ENCODE measurements at regions not wholly inside any gene's neighbourhood (a gene's known extent, or its start where the extent isn't known, plus 50 kb on each side); places are given as distances from the start of the nearest gene placed in this dataset.

GRCh38 chr1:184329245-184329953 lies 57.4 kb upstream of the C1orf21 start:
- no peak overlapping the region for H3K4me3 ChIP-seq
- H3K27ac ChIP-seq: no peak overlapping the region
- 70% methylated on average over 7 of the region's 7 CpGs for WGBS (ENCODE audit: insufficient coverage, low coverage, low lambda C conversion rate, missing lambda C conversion rate)
- no peaks in the 10 kb centered on the region for H3K4me1 ChIP-seq
- no peak for ATAC-seq
- DNase-seq: no peak
- intact Hi-C loops (cut with DNase I): no loop called here
- H3K36me3 ChIP-seq: no peaks in the 10 kb centered on the region
- H3K9me3 ChIP-seq: no peaks in the 10 kb centered on the region
- TF ChIP-seq, protein P1, sequence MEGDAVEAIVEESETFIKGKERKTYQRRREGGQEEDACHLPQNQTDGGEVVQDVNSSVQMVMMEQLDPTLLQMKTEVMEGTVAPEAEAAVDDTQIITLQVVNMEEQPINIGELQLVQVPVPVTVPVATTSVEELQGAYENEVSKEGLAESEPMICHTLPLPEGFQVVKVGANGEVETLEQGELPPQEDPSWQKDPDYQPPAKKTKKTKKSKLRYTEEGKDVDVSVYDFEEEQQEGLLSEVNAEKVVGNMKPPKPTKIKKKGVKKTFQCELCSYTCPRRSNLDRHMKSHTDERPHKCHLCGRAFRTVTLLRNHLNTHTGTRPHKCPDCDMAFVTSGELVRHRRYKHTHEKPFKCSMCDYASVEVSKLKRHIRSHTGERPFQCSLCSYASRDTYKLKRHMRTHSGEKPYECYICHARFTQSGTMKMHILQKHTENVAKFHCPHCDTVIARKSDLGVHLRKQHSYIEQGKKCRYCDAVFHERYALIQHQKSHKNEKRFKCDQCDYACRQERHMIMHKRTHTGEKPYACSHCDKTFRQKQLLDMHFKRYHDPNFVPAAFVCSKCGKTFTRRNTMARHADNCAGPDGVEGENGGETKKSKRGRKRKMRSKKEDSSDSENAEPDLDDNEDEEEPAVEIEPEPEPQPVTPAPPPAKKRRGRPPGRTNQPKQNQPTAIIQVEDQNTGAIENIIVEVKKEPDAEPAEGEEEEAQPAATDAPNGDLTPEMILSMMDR (IDR thresholded peaks at IDR 0.05): no peak
- TF ChIP-seq POLR2A (IDR thresholded peaks at IDR 0.05): no peak
- H3K27me3 ChIP-seq: no peaks in the 10 kb centered on the region

GRCh38 chr1:184329962-184330868 lies 56.6 kb upstream of the C1orf21 start:
- Histone ChIP-seq H3K4me1 (no peaks in the 10 kb centered on the region), H3K9me3 (no peaks in the 10 kb centered on the region), H3K27ac (no peak overlapping the region), H3K4me3 (no peak overlapping the region), H3K36me3 (no peaks in the 10 kb centered on the region), H3K27me3 (no peaks in the 10 kb centered on the region)
- WGBS (ENCODE audit: insufficient coverage, low coverage, low lambda C conversion rate, missing lambda C conversion rate): 49% methylated on average over 7 of the region's 7 CpGs
- TF ChIP-seq POLR2A (IDR thresholded peaks at IDR 0.05): no peak
- TF ChIP-seq, protein P1 (IDR thresholded peaks at IDR 0.05): no peak
- DNase-seq (no peak), ATAC-seq (peak; percentile 44 to 75 (median 54))
- intact Hi-C loops (cut with DNase I): no loop called here

DNA sequence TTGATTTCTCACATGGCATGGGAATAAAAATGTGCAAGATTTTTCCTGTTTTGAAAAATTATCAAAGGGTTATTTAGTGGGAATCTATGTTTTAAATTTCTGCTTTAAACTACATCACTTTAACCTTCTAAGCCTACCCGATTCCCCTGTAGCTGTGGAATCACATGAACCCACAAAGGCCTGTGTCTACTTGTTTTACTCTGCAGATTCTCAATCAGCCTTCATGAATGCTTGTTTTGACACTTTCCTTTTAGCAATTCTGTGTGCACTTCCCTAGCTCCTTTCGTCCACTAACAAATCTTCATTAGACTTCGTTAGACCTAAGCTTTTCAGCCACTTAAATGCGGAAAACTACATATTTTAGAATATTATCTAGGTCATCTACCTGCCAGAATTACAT lies 56.0 kb upstream of the C1orf21 start:
- H3K36me3 ChIP-seq: no peaks in the 10 kb centered on the region
- intact Hi-C loops (cut with DNase I): no loop called here
- no peaks in the 10 kb centered on the region for H3K4me1 ChIP-seq
- no peak overlapping the region for H3K27ac ChIP-seq
- WGBS (ENCODE audit: insufficient coverage, low coverage, low lambda C conversion rate, missing lambda C conversion rate): 92% methylated on average over 4 of the region's 4 CpGs
- TF ChIP-seq POLR2A (IDR thresholded peaks at IDR 0.05): no peak
- TF ChIP-seq, protein P1 (IDR thresholded peaks at IDR 0.05): no peak
- DNase-seq (no peak), ATAC-seq (no peak)
- H3K9me3 ChIP-seq: no peaks in the 10 kb centered on the region
- no peaks in the 10 kb centered on the region for H3K27me3 ChIP-seq
- H3K4me3 ChIP-seq: no peak overlapping the region

Small RNAs in the stretch of these regions (small RNA-seq; reads per million reads assigned to genes)
- 0 reads per million in 2 experiments for gene RF00019

Data from right lobe of liver (tissue), 6 donors.